Fibroblast of the conjunctiva (primary cell): ENCODE measurements at regions not wholly inside any gene's neighbourhood (a gene's known extent, or its start where the extent isn't known, plus 50 kb on each side); places are given as distances from the start of the nearest gene placed in this dataset.

Experiments
- DNase-seq: peaks from one replicate; pipeline ENCODE4 v3.0.0-alpha.2; 2010; ENCODE audit warnings: low read depth

DNA sequence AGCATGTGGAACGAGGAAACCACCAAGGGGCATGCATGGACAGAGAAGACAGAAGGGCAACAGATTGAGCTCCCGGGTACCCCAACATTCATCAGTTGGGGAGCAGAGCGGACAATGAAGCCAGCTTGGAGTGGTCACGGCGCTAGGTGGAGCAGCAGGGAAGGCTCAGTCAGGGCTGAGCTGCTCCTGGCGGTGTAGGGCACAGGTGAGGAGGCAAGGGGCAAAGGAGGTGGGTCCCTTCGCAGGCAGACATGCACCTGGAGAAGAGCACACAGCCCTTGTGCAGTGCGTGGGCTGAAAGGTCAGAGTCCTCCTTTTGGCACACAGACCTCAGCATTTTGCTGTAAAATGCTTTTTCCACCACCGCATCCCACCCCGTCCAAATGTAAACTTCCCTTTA, 90.0 kb upstream of the SLC6A6 start:
- DNase-seq = no peak

DNA sequence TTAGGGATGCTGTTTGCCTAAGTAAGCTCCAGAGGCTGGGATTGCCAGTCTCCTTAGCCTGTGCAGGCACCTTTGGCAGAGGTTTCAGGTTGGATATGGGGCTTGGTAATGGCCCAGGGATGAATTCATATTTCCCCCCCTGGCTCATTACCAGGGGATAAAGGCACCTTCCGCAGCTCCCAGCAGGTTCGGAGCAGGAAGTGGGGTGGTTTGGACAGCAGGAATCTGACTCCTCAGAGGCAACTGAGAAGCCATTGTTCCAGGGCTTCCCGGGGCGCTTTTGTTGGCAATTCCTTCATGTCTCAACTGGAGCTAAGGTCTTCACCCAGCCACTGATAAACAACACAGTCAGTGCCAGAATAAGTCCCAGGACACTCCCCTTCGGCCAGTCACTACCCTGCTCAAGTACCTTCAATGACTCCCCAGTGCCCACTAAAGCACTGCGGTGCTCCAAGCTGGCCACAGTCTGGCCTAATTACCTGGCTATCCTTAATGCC, 85.3 kb upstream of the SLC6A6 start:
- DNase-seq = no peak

DNA sequence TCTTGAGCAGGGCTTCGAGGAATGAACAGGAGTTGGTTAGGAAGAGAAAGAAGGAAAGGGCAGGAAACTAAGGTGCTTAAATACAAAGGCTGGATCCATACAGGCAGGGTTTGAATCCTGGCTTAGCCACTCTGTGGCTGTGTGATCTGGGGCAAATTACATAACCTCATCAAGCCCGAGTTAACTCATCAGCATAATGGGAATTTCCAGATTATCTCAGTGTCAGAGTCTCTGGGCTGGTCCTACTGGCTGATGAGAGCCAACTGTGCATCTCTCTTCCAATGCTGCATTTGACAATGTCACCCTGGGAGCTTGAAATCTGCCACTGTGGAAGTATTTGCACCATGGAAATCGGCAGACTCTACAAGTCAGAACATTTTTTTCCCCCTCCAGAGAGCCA, 83.8 kb upstream of the SLC6A6 start:
- DNase-seq = no peak

DNA sequence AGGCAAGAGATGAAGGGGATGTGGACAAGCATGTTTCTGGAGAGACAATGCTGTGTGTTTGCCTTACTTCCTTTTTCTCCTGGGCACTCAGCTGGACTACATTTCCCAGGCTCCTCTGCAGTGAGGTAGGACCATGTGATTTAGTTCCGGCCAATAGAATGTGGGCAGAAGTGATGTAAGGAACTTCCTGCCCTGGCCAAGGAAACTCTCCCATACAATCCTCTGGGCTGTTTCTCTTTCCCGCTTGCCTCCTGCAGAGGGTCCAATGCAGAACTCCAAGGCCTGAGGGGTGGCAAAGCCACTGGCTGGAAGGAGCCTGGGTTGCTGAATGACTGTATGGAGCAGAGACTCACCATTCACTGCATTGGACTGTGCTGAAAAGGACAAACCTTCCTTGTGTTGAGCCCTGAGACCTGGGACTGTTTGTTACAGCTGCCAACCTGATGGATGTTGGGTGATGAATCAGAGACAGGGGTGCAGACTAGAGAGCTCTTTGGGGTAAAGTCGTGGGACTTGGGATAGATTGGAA, 82.7 kb upstream of the SLC6A6 start:
- DNase-seq = peak; percentile 16

DNA sequence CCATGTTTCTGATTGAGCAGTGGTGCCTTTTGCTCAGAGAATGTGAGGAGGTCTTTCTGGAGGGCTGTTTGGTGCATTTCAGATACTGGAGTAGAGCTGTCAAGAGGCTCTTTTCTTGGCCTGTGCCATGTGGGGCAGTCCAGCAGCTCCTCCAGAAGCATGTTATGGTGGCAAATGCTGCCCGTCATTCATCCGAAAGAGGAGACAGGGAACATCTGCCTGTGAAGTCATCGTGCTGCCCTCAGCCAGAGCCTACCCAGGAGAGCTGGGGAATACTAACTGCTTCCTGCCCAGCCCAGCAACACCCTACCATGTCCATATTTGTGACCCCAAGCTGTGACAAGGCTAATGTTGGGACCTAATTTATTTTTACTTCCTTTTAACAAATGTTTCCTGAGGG, 82.2 kb upstream of the SLC6A6 start:
- no peak for DNase-seq

DNA sequence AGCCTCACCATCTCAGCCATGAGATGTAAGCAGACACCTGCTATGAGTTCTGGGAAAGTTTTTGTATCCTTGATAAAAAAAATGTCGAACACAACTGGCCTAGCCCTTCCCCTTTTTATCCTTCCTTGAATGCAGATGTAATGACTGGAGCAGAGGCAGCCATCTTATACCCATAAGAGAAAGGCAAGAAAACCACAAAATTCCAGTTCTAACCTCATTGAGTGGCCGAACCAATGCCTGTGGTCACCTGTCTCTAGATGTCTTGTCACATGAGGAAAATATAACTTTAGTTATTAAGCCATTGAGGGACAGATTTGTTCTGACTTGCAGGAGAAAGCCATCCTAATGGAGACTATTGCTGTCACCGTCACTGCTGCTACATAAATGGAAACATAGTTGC, 80.4 kb upstream of the SLC6A6 start:
- no peak for DNase-seq

DNA sequence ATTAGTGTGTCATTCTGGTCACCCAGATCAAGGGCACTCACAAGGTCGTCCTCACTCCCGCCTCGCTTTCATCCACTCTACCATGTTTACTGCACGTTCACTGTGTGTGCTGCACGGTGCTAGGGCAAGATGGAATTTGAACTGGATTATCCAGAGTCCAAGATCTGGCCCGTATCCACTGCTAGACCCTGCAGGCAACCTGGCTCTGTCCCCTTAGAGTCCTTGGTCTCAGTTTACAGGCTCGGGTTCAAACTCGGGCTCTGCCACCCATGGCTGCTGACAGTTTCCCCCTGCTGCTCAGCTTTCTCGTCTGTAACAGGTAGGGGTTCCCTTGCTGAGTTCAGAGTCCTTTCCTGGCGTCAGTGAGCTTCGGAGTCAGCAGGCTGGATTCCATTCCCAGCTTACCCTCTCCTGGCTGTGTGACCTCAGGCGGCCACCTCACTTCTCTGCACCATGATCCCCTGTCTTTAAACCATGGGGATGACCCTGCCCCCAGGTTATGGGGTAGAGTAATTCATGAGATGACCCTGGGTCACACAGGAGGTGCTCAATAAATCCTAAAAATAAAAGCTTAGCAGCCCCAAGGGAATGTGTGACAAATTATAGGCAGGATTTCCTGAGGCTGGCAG, 79.6 kb upstream of the SLC6A6 start:
- DNase-seq = no peak

DNA sequence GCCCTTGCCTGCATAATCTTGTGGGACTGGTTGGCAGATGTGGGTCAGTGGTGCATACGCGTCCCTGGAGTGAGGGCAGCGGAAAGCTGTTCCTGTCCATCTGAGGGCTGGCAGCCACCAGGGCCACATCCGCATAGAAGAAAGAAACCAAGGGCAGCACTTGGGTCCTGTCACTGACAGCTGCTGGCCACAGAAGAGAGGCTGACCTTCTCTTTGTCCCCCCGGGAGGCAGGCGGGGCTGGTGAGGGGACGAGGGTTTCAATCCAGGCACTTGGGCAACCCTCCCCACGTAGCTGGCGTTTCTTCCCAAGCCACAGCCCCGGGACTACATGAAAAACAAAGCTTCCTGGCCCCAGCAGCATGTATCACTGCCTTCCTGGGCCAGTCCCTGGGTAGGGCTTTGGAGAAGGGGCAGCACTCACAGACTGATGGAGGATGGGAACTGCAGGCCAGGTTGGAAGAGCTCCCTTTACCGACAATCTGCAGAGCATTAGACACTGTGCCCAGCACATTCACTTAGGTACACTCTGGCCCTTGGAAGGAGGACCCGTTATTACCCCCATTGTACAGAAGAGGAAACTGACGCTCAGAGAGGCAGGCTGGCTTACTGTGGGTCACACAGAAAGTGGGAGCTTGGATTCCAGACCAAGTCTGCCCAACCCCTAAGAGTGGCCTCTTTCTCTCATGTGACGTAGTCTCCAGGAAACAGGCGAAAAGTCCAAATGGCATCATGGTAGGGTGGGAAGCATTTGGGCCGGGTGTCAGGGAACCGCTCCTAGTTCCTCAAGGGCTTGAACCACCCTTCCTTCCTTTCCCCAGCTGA, 78.8 kb upstream of the SLC6A6 start:
- no peak for DNase-seq

DNA sequence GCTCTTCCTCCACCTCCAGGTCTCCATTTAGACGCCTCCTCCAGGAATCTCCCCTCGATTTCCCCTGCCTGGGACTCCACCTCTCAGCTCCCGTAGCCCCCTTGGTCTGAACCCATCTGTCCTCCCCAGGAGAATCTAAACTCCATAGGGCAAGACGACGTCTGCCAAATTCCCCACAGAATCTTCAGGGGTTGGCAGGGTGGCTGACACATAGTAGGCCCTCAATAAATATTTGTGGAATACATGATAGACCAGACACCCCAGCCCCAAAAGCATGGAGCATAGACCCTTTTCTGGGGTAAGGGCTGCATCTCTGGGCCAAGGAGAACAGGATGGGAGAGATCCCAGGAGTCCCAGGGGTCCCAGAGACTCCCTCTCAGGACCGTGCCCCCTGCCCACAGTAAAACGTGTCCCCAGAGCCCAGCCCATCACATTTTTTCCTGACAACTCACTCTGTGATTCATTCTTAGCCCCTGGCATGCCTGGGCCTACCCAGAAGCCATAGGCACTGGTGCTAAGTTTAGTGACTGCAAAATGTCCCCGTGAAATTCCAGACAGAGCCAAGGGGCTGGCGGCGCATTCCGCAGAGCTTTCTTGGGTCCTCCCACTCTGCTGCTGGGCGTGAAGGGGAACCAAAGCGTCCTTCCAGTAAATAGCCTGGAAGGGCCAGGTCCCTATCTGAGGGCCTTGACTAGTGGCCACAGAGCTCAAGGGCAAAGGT, 78.0 kb upstream of the SLC6A6 start:
- no peak for DNase-seq

DNA sequence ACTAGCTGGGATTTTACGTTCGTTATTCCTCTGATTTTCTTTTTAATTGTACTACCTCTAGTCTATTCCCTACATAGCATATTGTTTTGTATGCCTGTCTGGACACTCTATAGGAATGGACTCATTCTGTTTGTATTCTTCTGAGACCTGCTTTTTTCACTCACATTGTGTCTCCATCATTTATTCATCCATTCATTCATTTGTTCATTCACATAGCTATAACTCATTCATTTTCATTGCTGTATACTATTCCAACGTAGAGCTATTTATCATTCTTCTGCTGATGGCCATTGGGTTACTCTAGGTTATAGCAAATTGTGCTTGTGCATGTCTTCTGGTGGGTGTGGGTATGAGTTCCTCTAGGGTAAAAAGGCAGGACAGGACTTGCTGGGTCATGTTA, 74.0 kb upstream of the SLC6A6 start:
- DNase-seq = no peak

DNA sequence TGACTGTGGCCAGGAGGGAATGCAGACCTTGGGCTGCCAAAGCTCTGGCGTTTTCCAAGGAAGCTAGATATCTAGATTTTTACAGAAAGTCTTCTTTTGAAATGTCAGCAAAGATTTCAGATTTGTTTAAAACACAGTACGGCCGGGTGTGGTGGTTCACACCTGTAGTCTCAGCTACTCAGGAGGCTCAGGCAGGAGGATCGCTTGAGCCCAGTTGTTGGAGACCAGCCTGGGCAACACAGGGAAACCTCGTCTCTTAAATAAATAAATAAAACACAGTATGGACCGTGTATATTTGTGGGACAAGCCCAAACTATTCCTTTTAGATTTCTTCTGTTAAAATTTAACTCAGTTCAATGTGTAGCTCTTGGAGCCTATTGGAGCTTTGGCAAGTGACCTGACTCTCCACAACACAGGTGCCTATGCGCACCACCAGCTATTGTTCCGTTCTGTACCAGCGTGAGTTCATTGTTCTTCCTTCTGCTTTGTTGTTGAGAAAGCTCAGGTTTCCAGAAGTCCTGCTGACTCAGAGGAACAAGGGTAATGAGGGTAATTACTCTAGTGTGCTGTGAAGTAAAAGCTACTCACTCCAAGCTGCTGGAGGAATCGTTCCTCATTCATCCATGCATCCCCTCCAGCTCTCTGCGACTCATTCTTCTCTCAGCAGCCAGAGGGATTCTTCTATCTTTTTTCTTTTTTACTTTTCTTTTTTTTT, 73.1 kb upstream of the SLC6A6 start:
- no peak for DNase-seq

DNA sequence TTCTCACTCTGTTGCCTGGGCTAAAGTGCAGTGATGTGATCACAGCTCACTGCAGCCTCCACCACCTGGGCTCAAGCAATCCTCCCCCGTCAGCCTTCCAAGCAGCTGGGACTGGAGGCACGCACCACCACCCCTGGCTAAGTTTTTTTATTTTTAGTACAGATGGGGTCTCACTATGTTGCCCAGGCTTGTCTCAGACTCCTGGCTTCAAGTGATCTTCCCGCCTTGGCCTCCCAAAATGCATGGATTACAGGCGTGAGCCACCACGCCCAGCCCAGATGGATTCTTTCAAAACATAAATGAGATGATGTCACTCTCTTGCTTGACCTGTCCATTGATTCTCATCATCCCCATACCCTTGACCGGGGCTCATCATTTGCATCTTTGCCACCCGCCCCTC, 72.6 kb upstream of the SLC6A6 start:
- DNase-seq = no peak

DNA sequence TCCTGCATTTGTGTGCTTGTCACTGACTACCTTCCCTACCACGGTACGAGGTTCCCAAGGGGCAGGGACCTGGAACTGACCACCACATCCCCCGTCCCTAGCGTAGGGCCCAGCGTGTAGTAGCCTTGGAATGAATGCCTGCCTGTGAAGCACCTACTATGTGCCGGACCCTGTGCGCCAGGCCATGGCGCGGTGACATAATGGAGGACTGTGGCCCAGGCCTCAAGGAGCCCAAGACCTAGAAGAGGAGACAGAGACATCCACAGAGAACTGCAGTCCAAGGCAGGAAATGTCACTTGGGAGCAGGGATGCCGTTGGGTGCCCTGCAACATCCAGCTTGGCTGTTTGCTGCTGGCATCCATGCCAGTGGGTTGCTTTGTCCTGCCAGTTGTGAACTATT, 71.9 kb upstream of the SLC6A6 start:
- no peak for DNase-seq

DNA sequence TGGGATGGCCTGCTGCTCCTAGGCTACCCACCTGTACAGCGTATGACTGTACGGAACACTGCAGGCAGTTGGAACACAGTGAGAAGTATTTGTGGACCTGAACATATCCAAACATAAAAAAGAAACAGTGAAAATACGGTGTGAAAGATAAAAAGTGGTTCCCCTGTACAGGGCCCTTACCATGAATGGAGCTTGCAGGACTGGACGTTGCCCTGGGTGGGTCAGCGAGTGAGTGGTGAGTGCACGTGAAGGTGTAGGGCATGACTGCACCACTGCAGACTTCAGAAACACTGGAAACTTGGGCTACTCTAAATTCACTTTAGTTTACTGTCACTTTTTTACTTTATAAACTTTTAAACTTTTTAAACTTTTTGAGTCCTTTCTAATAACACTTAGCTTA, 71.2 kb upstream of the SLC6A6 start:
- no peak for DNase-seq

DNA sequence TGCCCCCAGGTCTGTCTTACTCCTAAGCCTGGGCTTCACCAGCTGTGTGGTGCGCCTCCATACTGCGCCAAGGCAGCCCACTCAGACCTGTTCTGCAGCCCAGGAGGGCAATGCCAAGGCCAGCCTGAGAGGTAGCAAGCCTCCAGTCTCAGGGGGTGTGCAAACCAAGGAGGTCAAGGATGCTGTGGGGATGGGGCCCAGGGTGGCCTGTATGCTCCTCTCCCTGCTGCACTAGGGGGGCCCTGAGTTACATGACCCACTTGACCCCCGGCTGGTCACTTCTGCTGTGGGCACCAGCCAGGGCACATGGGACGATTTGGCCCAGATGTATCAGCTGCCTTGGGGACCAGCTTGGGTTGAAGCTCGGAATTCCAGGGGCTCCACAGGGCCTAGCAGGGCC, 70.0 kb upstream of the SLC6A6 start:
- no peak for DNase-seq

DNA sequence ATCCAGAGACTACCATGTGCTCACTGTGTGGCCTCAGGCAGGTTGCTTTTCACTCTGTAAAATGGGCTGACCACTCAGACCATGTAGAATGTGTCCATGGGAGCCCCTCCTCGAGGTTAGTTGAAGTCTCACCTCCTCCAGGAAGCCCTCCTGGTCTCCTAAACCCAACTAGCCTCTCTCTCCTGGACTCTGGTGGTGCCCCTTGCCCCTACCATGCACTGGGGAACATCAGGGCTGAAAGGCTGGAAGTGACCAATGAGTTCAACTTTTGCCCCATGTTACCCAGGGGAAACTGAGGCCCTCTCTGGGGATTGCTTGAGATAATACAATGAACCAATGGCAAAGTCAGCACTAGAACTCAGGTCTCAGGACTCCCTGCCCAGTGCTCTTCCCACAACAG, 69.2 kb upstream of the SLC6A6 start:
- DNase-seq = no peak

DNA sequence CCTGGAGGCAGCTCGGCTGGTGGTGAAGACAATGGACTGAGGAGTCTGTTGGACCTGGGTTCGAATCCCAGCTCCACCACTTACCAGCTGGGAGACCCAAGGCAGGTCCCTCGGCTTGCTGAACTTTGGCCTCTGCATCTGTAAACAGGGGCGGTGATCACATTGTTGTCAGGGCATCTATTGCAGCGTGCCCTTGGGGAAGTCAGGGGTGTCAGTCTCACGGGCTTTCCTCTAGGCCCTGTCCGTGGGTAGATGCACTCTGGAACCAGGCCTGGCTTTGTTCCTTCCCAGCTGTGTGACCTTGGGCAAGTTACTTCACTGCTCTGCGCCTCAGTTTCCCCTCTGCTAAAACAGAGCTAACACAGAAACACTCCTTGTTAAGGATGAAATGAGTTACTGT, 68.8 kb upstream of the SLC6A6 start:
- no peak for DNase-seq

DNA sequence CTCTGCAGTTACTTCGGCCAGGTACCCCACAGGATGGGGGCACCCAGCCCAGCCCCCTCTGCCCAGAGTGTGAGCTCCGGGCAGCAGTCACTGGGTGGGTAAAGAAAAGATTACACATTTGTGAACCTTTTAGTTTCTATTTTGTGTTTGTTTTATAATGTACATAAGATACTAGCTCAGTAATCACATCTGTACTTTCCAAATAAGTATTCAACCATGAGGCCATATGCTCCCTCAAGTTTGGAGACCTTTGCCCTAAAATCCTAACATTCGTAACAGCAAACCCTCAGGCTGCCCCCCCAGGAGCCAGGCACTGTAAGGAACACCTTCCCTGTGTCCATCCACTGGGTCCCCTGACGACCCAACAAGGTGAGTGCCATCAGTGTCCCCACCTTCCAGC, 68.3 kb upstream of the SLC6A6 start:
- no peak for DNase-seq

DNA sequence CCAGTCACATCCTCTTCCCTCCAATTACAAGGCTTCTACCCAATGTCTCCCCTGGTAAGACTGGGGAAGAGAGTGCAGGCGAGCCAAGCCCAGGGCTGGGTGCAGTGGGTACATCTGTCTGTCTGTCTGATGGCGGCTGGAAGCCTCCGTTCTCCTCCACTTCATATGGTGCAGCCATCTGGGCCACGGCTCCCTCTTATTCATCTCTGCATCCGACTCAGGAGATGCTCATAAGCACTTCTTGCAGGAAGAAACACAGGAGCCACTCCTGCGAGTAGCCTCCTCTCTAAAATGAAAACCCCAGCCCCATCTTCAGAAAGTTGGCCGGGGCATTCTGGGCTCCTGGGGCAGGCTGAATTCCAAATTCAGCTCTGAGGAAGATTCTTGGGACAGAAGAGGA, 67.5 kb upstream of the SLC6A6 start:
- DNase-seq = no peak

DNA sequence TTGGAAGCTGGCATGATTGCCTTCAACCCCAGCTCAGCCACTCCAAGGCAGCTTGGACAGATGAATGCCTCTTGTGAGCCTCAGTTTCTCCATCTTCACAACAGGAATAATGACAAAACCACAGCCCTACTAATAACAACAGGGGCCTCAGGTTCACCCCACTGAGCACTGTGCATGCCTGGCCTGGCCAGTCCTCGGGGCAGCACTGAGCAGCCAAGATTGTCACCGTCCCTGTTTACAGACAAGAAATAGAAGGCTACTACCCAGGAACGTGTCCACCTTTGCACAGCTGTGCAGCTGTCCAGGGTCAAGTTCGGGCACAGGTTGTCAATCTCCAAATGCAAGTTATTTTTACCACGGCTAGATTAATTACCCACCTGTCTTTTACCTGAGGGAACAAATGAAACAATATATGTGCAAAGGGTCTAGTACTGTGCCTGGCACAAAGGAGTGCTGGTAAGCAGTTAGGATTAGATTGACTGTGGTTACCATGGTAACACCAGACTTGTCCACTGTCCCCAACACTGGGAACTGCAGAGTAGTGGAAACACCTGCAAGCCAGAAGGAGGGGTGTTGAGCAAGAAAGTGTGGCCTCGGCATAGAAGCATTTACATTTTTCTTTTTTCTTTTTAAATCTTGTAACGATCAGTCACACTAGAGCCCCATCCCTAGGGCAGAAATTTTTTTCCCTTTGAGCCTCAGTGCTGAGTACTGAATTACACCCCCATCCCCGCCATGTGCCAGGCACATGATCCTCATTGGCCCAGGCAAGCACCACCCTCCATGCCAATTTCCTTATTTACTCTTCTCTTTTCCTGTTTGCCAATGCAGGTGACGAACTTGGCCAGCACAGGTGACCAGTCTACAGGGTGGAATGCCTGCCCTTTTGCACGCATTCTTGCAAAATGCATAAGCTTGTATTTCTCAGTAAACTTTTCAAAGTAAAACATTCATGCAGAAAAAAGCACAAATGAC, 66.3 kb upstream of the SLC6A6 start:
- DNase-seq = no peak
